ENCODE measurements at regions not wholly inside any gene's neighbourhood (a gene's known extent, or its start where the extent isn't known, plus 50 kb on each side); places are given as distances from the start of the nearest gene placed in this dataset.

GRCh38 chr20:52637201-52637600 lies 335.0 kb upstream of the TSHZ2 start:
- DNase-seq (ENCODE audit: low spot score) = no peak

GRCh38 chr20:52631469-52631868 lies 340.7 kb upstream of the TSHZ2 start:
- no peak for DNase-seq (ENCODE audit: low spot score)

- DNase-seq (ENCODE audit: low spot score) = no peak
Observed at GRCh38 chr20:52630138-52630537, 342.0 kb upstream of the TSHZ2 start.

- no peak for DNase-seq (ENCODE audit: low spot score)
Observed at GRCh38 chr20:52624281-52624680, 347.9 kb upstream of the TSHZ2 start.

- no peak for DNase-seq (ENCODE audit: low spot score)
Observed at GRCh38 chr20:52622081-52622480, 350.1 kb upstream of the TSHZ2 start.

GRCh38 chr20:52621401-52621800 lies 350.8 kb upstream of the TSHZ2 start:
- DNase-seq (ENCODE audit: low spot score) = no peak

GRCh38 chr20:52619671-52620070 lies 352.5 kb upstream of the TSHZ2 start:
- no peak for DNase-seq (ENCODE audit: low spot score)

GRCh38 chr20:52619101-52619500 lies 353.1 kb upstream of the TSHZ2 start:
- DNase-seq (ENCODE audit: low spot score) = no peak

- DNase-seq (ENCODE audit: low spot score) = no peak
Observed at GRCh38 chr20:52616629-52617028, 355.5 kb upstream of the TSHZ2 start.

GRCh38 chr20:52614051-52614863 lies 357.9 kb upstream of the TSHZ2 start:
- no peak for DNase-seq (ENCODE audit: low spot score)

- no peak for DNase-seq (ENCODE audit: low spot score)
Observed at GRCh38 chr20:52612046-52612632, 360.0 kb upstream of the TSHZ2 start.

GRCh38 chr20:52610749-52611148 lies 361.4 kb upstream of the TSHZ2 start:
- DNase-seq (ENCODE audit: low spot score) = no peak

- no peak for DNase-seq (ENCODE audit: low spot score)
Observed at GRCh38 chr20:52601295-52601971, 370.7 kb upstream of the TSHZ2 start.

- no peak for DNase-seq (ENCODE audit: low spot score)
Observed at GRCh38 chr20:52596256-52596655, 375.9 kb upstream of the TSHZ2 start.

- no peak for DNase-seq (ENCODE audit: low spot score)
Observed at GRCh38 chr20:52595518-52595917, 376.6 kb upstream of the TSHZ2 start.

- no peak for DNase-seq (ENCODE audit: low spot score)
Observed at GRCh38 chr20:52593654-52594053, 378.5 kb upstream of the TSHZ2 start.

- no peak for DNase-seq (ENCODE audit: low spot score)
Observed at GRCh38 chr20:52592567-52592966, 379.6 kb upstream of the TSHZ2 start.

- DNase-seq (ENCODE audit: low spot score) = no peak
Observed at GRCh38 chr20:52590100-52590499, 382.1 kb upstream of the TSHZ2 start.

GRCh38 chr20:52589251-52589812 lies 382.8 kb upstream of the TSHZ2 start:
- no peak for DNase-seq (ENCODE audit: low spot score)

GRCh38 chr20:52586660-52587059 lies 385.5 kb upstream of the TSHZ2 start:
- DNase-seq (ENCODE audit: low spot score) = no peak

- no peak for DNase-seq (ENCODE audit: low spot score)
Observed at GRCh38 chr20:52585333-52585732, 386.8 kb upstream of the TSHZ2 start.

GRCh38 chr20:52578559-52578958 lies 387.0 kb upstream of the ZFP64 start:
- DNase-seq (ENCODE audit: low spot score) = no peak

- no peak for DNase-seq (ENCODE audit: low spot score)
Observed at GRCh38 chr20:52577696-52578095, 386.1 kb upstream of the ZFP64 start.

All from germinal center (tissue), 1 donor.